ENCODE measurements at regions not wholly inside any gene's neighbourhood (a gene's known extent, or its start where the extent isn't known, plus 50 kb on each side); places are given as distances from the start of the nearest gene placed in this dataset.

DNA sequence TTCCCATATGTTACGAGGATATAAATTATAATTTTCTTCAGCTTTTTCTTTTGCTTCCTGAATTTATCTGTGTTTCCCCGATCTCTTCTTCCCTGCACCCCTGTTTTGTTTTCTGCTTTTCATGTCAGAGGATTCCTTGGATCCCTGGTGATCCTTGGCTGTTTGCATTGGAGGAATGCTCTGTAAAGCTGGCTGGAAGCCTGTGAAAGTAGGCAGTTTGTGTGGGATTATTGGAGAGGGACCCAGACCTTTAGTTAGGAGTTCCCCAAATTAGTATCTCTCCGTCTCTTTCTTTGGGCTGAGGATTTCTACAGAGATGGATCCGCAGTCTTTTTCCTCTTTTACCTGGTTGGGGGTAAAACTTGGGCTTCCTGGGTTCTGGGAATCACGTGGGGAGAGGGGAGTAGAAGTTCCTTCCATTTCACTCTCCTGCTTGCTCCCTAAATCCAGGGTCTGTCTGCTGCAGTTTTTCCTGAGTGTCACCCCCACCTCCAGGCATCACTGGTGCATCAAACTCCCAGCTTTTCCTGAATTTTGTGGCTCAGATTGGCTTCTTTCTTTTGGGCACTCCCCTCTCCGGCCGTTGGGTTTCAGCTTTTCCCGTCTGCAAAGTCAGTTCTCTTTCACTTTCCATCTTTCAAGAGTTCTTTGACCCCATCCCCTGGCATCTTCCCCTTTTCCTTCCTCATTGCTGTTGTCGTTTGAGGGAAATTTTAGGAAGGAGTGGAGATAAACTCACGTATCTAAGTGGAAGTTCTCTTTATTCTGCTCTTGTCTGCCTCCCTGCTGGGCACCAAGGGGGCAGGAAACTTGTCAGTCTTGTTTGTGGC, 79.1 kb upstream of the ALX4 start:
- TF ChIP-seq EZH2 (IDR thresholded peaks at IDR 0.05; ENCODE audit: borderline replicate concordance, insufficient read depth, low read depth, low read length, poor library complexity, severe bottlenecking) = no peak
- TF ChIP-seq, protein P1, sequence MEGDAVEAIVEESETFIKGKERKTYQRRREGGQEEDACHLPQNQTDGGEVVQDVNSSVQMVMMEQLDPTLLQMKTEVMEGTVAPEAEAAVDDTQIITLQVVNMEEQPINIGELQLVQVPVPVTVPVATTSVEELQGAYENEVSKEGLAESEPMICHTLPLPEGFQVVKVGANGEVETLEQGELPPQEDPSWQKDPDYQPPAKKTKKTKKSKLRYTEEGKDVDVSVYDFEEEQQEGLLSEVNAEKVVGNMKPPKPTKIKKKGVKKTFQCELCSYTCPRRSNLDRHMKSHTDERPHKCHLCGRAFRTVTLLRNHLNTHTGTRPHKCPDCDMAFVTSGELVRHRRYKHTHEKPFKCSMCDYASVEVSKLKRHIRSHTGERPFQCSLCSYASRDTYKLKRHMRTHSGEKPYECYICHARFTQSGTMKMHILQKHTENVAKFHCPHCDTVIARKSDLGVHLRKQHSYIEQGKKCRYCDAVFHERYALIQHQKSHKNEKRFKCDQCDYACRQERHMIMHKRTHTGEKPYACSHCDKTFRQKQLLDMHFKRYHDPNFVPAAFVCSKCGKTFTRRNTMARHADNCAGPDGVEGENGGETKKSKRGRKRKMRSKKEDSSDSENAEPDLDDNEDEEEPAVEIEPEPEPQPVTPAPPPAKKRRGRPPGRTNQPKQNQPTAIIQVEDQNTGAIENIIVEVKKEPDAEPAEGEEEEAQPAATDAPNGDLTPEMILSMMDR (IDR thresholded peaks at IDR 0.05) = no peak
